H9 (cell line): ENCODE measurements at regions not wholly inside any gene's neighbourhood (a gene's known extent, or its start where the extent isn't known, plus 50 kb on each side); places are given as distances from the start of the nearest gene placed in this dataset.

Experiments used
- DNase-seq: peaks from one replicate; pipeline ENCODE4 v3.0.0-alpha.2; 2017
- H2AFZ ChIP-seq: one replicate; pipeline ENCODE4 v1.6.1; 2013; ENCODE audit warnings: mild to moderate bottlenecking, low read length, control low read depth, moderate library complexity
- H2AK5ac ChIP-seq: 2 replicates; pipeline ENCODE4 v1.6.1; 2013; ENCODE audit warnings: low read length, control low read depth, mixed read lengths; ENCODE audit not compliant: insufficient read length
- H2BK120ac ChIP-seq: one replicate; pipeline ENCODE4 v1.6.1; 2013; ENCODE audit warnings: low read depth, mild to moderate bottlenecking, low read length, control low read depth, inconsistent platforms; ENCODE audit not compliant: poor library complexity, severe bottlenecking
- H2BK12ac ChIP-seq: 2 replicates; pipeline ENCODE4 v1.6.1; 2013; ENCODE audit warnings: low read length, control low read depth, mixed read lengths, low read depth; ENCODE audit not compliant: insufficient read length
- H2BK15ac ChIP-seq: 2 replicates; pipeline ENCODE4 v1.6.1; 2013; ENCODE audit warnings: low read depth, low read length, control low read depth
- H2BK20ac ChIP-seq: one replicate; pipeline ENCODE4 v1.6.1; 2013; ENCODE audit warnings: low read depth, mild to moderate bottlenecking, low read length, control low read depth, inconsistent platforms; ENCODE audit not compliant: poor library complexity, severe bottlenecking
- H2BK5ac ChIP-seq: 2 replicates; pipeline ENCODE4 v1.6.1; 2013; ENCODE audit warnings: low read length, control low read depth, mixed read lengths; ENCODE audit not compliant: insufficient read length
- H3K14ac ChIP-seq: 2 replicates; pipeline ENCODE4 v1.6.1; 2013; ENCODE audit warnings: low read length, control low read depth; ENCODE audit not compliant: insufficient read depth
- H3K18ac ChIP-seq: 2 replicates; pipeline ENCODE4 v1.6.1; 2013; ENCODE audit warnings: low read depth, mild to moderate bottlenecking, mixed read lengths, low read length, control low read depth; ENCODE audit not compliant: insufficient read length
- H3K23ac ChIP-seq: 2 replicates; pipeline ENCODE4 v1.6.1; 2013; ENCODE audit warnings: low read length, control low read depth, mixed read lengths, low read depth; ENCODE audit not compliant: insufficient read length
- H3K23me2 ChIP-seq: 2 replicates; pipeline ENCODE4 v1.6.1; 2013; ENCODE audit warnings: low read depth, mild to moderate bottlenecking, mixed read lengths, low read length, control low read depth; ENCODE audit not compliant: insufficient read length, poor library complexity, severe bottlenecking
- H3K27ac ChIP-seq: 2 replicates; pipeline ENCODE4 v1.5.1; 2013; ENCODE audit warnings: low read length, control low read depth, mixed read lengths, low read depth; ENCODE audit not compliant: insufficient read length
- H3K27me3 ChIP-seq: 2 replicates; pipeline ENCODE4 v1.6.1; 2013; ENCODE audit warnings: low read length, control low read depth, inconsistent platforms; ENCODE audit not compliant: insufficient read depth
- H3K4ac ChIP-seq: 2 replicates; pipeline ENCODE4 v1.6.1; 2013; ENCODE audit warnings: low read depth, mild to moderate bottlenecking, control low read depth, inconsistent platforms, low read length, moderate library complexity
- H3K4me1 ChIP-seq: 2 replicates; pipeline ENCODE4 v1.6.1; 2013; ENCODE audit warnings: low read length, control low read depth, inconsistent platforms; ENCODE audit not compliant: insufficient read depth
- H3K4me2 ChIP-seq: 2 replicates; pipeline ENCODE4 v1.6.1; 2013; ENCODE audit warnings: low read length, control low read depth, mixed read lengths; ENCODE audit not compliant: insufficient read length, insufficient read depth
- H3K56ac ChIP-seq: 2 replicates; pipeline ENCODE4 v1.6.1; 2013; ENCODE audit warnings: low read depth, mild to moderate bottlenecking, mixed read lengths, low read length, control low read depth; ENCODE audit not compliant: insufficient read length
- H3K79me1 ChIP-seq: 2 replicates; pipeline ENCODE4 v1.6.1; 2013; ENCODE audit warnings: low read depth, mild to moderate bottlenecking, moderate library complexity, low read length, control low read depth, inconsistent platforms; ENCODE audit not compliant: insufficient read depth, poor library complexity, severe bottlenecking
- H3K79me2 ChIP-seq: 2 replicates; pipeline ENCODE4 v1.6.1; 2013; ENCODE audit warnings: low read length, control low read depth, inconsistent platforms; ENCODE audit not compliant: insufficient read depth
- H3K9ac ChIP-seq: 2 replicates; pipeline ENCODE4 v1.6.1; 2013; ENCODE audit warnings: low read length, control low read depth, mixed read lengths; ENCODE audit not compliant: insufficient read length; ENCODE audit errors: extremely low read depth
- H3K9me3 ChIP-seq: one replicate; pipeline ENCODE4 v1.6.1; 2013; ENCODE audit warnings: low read depth, low read length, inconsistent platforms; ENCODE audit not compliant: control insufficient read depth
- H3T11ph ChIP-seq: one replicate; pipeline ENCODE4 v1.6.1; 2013; ENCODE audit warnings: mild to moderate bottlenecking, low read length, control low read depth, inconsistent platforms
- H4K20me1 ChIP-seq: one replicate; pipeline ENCODE4 v1.6.1; 2013; ENCODE audit not compliant: control insufficient read depth, insufficient read length, insufficient read depth
- H4K5ac ChIP-seq: 2 replicates; pipeline ENCODE4 v1.6.1; 2013; ENCODE audit warnings: low read depth, mild to moderate bottlenecking, mixed read lengths, low read length, control low read depth; ENCODE audit not compliant: insufficient read length
- H4K8ac ChIP-seq: replicated peaks from 2 replicates; pipeline ENCODE4 v1.6.1; 2013; ENCODE audit warnings: low read length, control low read depth, mixed read lengths, low read depth; ENCODE audit not compliant: insufficient read length
- H4K91ac ChIP-seq: 2 replicates; pipeline ENCODE4 v1.6.1; 2013; ENCODE audit warnings: low read depth, mild to moderate bottlenecking, moderate library complexity, mixed read lengths, low read length, control low read depth; ENCODE audit not compliant: insufficient read length
- H3K27ac Mint-ChIP-seq, 3 experiments: 2 replicates in 2 of 3; 3 replicates in 1 of 3; pipeline ENCODE4 v1.8.0; 2020 to 2021; ENCODE audit warnings: mixed read lengths in 3 of 3, mild to moderate bottlenecking in 1 of 3, moderate library complexity in 1 of 3
- H3K27me3 Mint-ChIP-seq: 2 replicates; pipeline ENCODE4 v1.8.0; 2021; ENCODE audit warnings: low read depth, mild to moderate bottlenecking, moderate library complexity, mixed read lengths
- H3K36me3 Mint-ChIP-seq, 3 experiments: 2 replicates in 2 of 3; 3 replicates in 1 of 3; pipeline ENCODE4 v1.8.0; 2020 to 2021; ENCODE audit warnings: low read depth in 3 of 3, mixed read lengths in 3 of 3; ENCODE audit not compliant: insufficient read depth in 1 of 3
- H3K4me1 Mint-ChIP-seq, 2 experiments: 2 replicates each; pipeline ENCODE4 v1.8.0; 2020; ENCODE audit warnings: mixed read lengths in 2 of 2
- H3K4me3 Mint-ChIP-seq, 2 experiments: 2 replicates in 1 of 2; 3 replicates in 1 of 2; pipeline ENCODE4 v1.8.0; 2020 to 2021; ENCODE audit warnings: mild to moderate bottlenecking in 2 of 2, mixed read lengths in 2 of 2, moderate library complexity in 1 of 2
- H3K9me3 Mint-ChIP-seq, 2 experiments: 2 replicates in 1 of 2; 3 replicates in 1 of 2; pipeline ENCODE4 v1.8.0; 2020; ENCODE audit warnings: mild to moderate bottlenecking in 2 of 2, mixed read lengths in 2 of 2, moderate library complexity in 1 of 2
- WGBS: extraction: QIAGEN DNeasy Blood & Tissue Kit; methylation state at CpG from one replicate; pipeline ENCODE4 v1.1.7; 2013; ENCODE audit warnings: missing lambda C conversion rate, low lambda C conversion rate, mixed read lengths; ENCODE audit not compliant: insufficient read length; ENCODE audit errors: extremely low coverage; 5-methylcytosine and 5-hydroxymethylcytosine counted together
- TF ChIP-seq, protein P1 (sequence below): fragments of 200-600 bp; sonication (generic); conservative IDR thresholded peaks from 3 replicates; pipeline ENCODE4 v1.8.0; 2021; ENCODE audit warnings: antibody characterized with exemption, mild to moderate bottlenecking

DNA sequence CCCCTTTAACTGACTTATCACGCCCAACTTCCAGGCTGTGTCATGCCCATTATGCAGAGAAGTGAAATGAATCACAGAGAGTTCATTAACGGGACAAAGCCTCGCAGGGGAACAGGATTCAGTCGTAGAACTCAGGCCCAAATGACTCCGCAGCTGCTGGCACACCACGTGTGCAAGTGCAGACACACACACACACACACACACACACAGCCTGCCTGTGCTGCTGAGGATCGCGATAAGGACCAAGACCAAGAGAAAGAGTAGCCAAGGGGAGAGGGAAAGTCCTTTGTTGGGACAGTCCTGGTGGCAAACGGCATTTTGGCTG, 90.0 kb upstream of the TAF1B start:
- Histone ChIP-seq H3K4ac (no peak overlapping the region), H2AK5ac (no peak overlapping the region), H3T11ph (no peak overlapping the region), H3K23me2 (no peaks in the 10 kb centered on the region), H4K5ac (peak overlapping the region; percentile 54), H2BK5ac (no peak overlapping the region), H3K27me3 (no peaks in the 10 kb centered on the region), H3K27ac (no peak overlapping the region), H3K9ac (no peak overlapping the region), H3K9me3 (no peaks in the 10 kb centered on the region), H3K14ac (no peak overlapping the region), H2BK20ac (no peak overlapping the region), H3K56ac (no peak overlapping the region), H3K23ac (no peak overlapping the region), H2BK120ac (no peak overlapping the region), H3K18ac (no peak overlapping the region), H3K4me2 (no peak overlapping the region), H3K4me1 (peaks cover 6% of the 10 kb centered on the region; the same call in 1 of the 2 replicates), H3K79me2 (no peaks in the 10 kb centered on the region), H2BK12ac (no peak overlapping the region), H2BK15ac (no peak overlapping the region), H4K8ac (no peak overlapping the region), H3K79me1 (no peaks in the 10 kb centered on the region), H4K91ac (no peak overlapping the region), H2AFZ (no peak overlapping the region), H4K20me1 (no peaks in the 10 kb centered on the region)
- TF ChIP-seq, protein P1, sequence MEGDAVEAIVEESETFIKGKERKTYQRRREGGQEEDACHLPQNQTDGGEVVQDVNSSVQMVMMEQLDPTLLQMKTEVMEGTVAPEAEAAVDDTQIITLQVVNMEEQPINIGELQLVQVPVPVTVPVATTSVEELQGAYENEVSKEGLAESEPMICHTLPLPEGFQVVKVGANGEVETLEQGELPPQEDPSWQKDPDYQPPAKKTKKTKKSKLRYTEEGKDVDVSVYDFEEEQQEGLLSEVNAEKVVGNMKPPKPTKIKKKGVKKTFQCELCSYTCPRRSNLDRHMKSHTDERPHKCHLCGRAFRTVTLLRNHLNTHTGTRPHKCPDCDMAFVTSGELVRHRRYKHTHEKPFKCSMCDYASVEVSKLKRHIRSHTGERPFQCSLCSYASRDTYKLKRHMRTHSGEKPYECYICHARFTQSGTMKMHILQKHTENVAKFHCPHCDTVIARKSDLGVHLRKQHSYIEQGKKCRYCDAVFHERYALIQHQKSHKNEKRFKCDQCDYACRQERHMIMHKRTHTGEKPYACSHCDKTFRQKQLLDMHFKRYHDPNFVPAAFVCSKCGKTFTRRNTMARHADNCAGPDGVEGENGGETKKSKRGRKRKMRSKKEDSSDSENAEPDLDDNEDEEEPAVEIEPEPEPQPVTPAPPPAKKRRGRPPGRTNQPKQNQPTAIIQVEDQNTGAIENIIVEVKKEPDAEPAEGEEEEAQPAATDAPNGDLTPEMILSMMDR: no peak
- Mint-ChIP-seq H3K36me3 (no peaks in the 10 kb centered on the region; a peak in 2 of 7 replicates), H3K4me1 (peaks cover 34 to 48% of the 10 kb centered on the region in 2 experiments), H3K9me3 (no peaks in the 10 kb centered on the region; a peak in 1 of 5 replicates), H3K27me3 (peaks cover 31% of the 10 kb centered on the region), H3K4me3 (no peak overlapping the region), H3K27ac (no peak overlapping the region; a peak in 1 of 7 replicates)
- no CpG with 5 or more reads among the region's 9 CpGs for WGBS
- no peak for DNase-seq
